ENCODE measurements at regions not wholly inside any gene's neighbourhood (a gene's known extent, or its start where the extent isn't known, plus 50 kb on each side); places are given as distances from the start of the nearest gene placed in this dataset.

DNA sequence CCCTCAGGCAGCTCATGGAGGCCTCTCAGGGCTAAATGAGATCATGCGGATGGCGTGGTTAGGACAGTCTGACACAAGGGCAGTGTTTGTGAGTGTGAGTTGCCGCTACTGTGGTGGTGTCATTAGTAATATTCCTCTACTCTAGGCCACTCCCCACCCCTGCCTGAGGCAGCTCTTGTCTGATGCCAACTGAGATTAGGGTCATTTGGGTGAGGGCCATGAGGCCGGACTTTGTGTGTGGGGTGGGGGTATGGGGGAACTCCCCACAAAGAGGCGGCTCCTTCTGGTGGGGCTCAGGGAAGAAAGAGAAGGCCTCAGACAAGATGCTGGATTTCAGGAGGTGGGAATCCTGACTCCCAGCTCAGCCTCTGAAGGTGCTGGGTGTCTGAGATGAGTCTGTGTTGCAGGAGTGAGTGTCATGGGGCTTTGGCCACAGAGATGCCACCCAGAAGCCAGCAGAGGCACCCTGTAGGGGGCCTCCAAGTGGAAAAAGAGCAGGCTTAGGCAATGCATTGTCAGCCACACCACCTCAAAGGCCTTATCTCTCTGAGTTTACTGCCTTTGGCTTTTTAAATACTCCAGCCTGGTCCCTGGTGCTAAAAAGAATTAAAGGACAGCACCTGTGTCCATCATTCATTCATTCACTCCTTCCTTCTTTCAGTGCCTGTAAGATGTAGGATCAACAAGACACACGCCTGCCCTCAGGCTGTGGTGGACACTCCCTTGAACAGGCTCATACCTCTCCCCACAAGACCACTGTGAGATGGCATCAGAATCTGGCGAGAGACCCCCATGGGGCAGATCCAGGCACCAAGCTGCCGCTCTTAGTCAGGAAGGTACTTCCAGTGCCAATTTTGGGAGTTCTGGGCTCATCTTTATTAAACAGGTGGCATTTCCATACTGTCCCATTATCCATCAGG is 175.2 kb downstream of the MRPL14 start:
- Mint-ChIP-seq H3K27me3 (ENCODE audit: low read depth) (peaks cover 1% of the 10 kb centered on the region; the same call in 1 of the 2 replicates), H3K4me3 (no peak overlapping the region; a peak in 1 of 5 replicates), H3K4me1 (peaks cover 9 to 24% of the 10 kb centered on the region in 2 experiments), H3K27ac (no peak overlapping the region), H3K9me3 (peaks cover 2 to 6% of the 10 kb centered on the region in 2 experiments; a peak in 4 of 5 replicates), H3K36me3 (ENCODE audit: insufficient read depth in 1 of 3, low read depth in 3 of 3) (peaks cover 0 to 7% (median 0%) of the 10 kb centered on the region in 3 experiments; a peak in 3 of 7 replicates)
- no peak overlapping the region for H2BK15ac ChIP-seq (ENCODE audit: low read depth, low read length)
- no peaks in the 10 kb centered on the region for H4K20me1 ChIP-seq (ENCODE audit: control insufficient read depth, insufficient read depth, insufficient read length)
- H2BK120ac ChIP-seq (ENCODE audit: low read depth, low read length, poor library complexity, severe bottlenecking) = no peak overlapping the region
- TF ChIP-seq, protein P1, sequence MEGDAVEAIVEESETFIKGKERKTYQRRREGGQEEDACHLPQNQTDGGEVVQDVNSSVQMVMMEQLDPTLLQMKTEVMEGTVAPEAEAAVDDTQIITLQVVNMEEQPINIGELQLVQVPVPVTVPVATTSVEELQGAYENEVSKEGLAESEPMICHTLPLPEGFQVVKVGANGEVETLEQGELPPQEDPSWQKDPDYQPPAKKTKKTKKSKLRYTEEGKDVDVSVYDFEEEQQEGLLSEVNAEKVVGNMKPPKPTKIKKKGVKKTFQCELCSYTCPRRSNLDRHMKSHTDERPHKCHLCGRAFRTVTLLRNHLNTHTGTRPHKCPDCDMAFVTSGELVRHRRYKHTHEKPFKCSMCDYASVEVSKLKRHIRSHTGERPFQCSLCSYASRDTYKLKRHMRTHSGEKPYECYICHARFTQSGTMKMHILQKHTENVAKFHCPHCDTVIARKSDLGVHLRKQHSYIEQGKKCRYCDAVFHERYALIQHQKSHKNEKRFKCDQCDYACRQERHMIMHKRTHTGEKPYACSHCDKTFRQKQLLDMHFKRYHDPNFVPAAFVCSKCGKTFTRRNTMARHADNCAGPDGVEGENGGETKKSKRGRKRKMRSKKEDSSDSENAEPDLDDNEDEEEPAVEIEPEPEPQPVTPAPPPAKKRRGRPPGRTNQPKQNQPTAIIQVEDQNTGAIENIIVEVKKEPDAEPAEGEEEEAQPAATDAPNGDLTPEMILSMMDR (conservative IDR thresholded peaks at IDR 0.05) = no peak
- H3K4me2 ChIP-seq (ENCODE audit: insufficient read depth, insufficient read length, low read length) = no peak overlapping the region
- H3K27me3 ChIP-seq (ENCODE audit: insufficient read depth, low read length) = no peaks in the 10 kb centered on the region
- H4K8ac ChIP-seq (replicated peaks; ENCODE audit: insufficient read length, low read depth, low read length) = no peak overlapping the region
- no peak overlapping the region for H3K23ac ChIP-seq (ENCODE audit: insufficient read length, low read depth, low read length)
- no peak overlapping the region for H3T11ph ChIP-seq (ENCODE audit: low read length)
- H3K79me2 ChIP-seq (ENCODE audit: insufficient read depth, low read length) = no peaks in the 10 kb centered on the region
- no peaks in the 10 kb centered on the region for H3K9me3 ChIP-seq (ENCODE audit: control insufficient read depth, low read depth, low read length)
- H3K27ac ChIP-seq (ENCODE audit: insufficient read length, low read depth, low read length) = no peak overlapping the region
- no peak overlapping the region for H3K14ac ChIP-seq (ENCODE audit: insufficient read depth, low read length)
- H3K56ac ChIP-seq (ENCODE audit: insufficient read length, low read depth, low read length) = no peak overlapping the region
- no CpG with 5 or more reads among the region's 8 CpGs for WGBS (ENCODE audit: extremely low coverage, insufficient read length, low lambda C conversion rate)
- H4K91ac ChIP-seq (ENCODE audit: insufficient read length, low read depth, low read length) = no peak overlapping the region
- no peak overlapping the region for H3K9ac ChIP-seq (ENCODE audit: extremely low read depth, insufficient read length, low read length)
- no peak overlapping the region for H3K18ac ChIP-seq (ENCODE audit: insufficient read length, low read depth, low read length)
- peak; percentile 25 for DNase-seq
- no peaks in the 10 kb centered on the region for H3K4me1 ChIP-seq (ENCODE audit: insufficient read depth, low read length)
- H3K79me1 ChIP-seq (ENCODE audit: insufficient read depth, low read depth, low read length, poor library complexity, severe bottlenecking) = no peaks in the 10 kb centered on the region
- H3K23me2 ChIP-seq (ENCODE audit: insufficient read length, low read depth, low read length, poor library complexity, severe bottlenecking) = no peaks in the 10 kb centered on the region
- H2BK5ac ChIP-seq (ENCODE audit: insufficient read length, low read length) = no peak overlapping the region
- no peak overlapping the region for H2BK20ac ChIP-seq (ENCODE audit: low read depth, low read length, poor library complexity, severe bottlenecking)
- no peak overlapping the region for H3K4ac ChIP-seq (ENCODE audit: low read depth, low read length)
- no peak overlapping the region for H4K5ac ChIP-seq (ENCODE audit: insufficient read length, low read depth, low read length)
- H2BK12ac ChIP-seq (ENCODE audit: insufficient read length, low read depth, low read length) = no peak overlapping the region
- no peak overlapping the region for H2AFZ ChIP-seq (ENCODE audit: low read length)
- no peak overlapping the region for H2AK5ac ChIP-seq (ENCODE audit: insufficient read length, low read length)
